Keratinocyte (primary cell): ENCODE measurements at regions not wholly inside any gene's neighbourhood (a gene's known extent, or its start where the extent isn't known, plus 50 kb on each side); places are given as distances from the start of the nearest gene placed in this dataset.

Source experiments
- DNase-seq: peaks from one replicate; pipeline ENCODE4 v3.0.0-alpha.2; 2011; ENCODE audit warnings: low read depth, missing footprints, low spot score
- FAIRE-seq: peaks from 2 replicates; lab custom pipeline; 2011; peaks lifted over from hg19 to GRCh38; lab: Jason Lieb, UNC
- H2AFZ ChIP-seq: 2 replicates; pipeline ENCODE4 v1.6.0; 2012; ENCODE audit warnings: low read length, control low read depth, inconsistent platforms; ENCODE audit not compliant: control insufficient read depth
- H3K27ac ChIP-seq: 2 replicates; pipeline ENCODE4 v1.5.1; 2011; ENCODE audit warnings: low read length; ENCODE audit not compliant: control insufficient read depth, insufficient read depth
- H3K27me3 ChIP-seq: 3 replicates; pipeline ENCODE4 v1.6.0; 2011; ENCODE audit warnings: low read length; ENCODE audit not compliant: control insufficient read depth, insufficient read depth; ENCODE audit errors: extremely low read depth
- H3K36me3 ChIP-seq, 2 experiments: 2 replicates in 1 of 2; 3 replicates in 1 of 2; pipeline ENCODE4 v1.5.1; 2011; ENCODE audit warnings: low read length in 2 of 2, mild to moderate bottlenecking in 1 of 2; ENCODE audit not compliant: control insufficient read depth in 2 of 2, insufficient read depth in 2 of 2; ENCODE audit errors: extremely low read depth in 1 of 2
- H3K4me1 ChIP-seq: 3 replicates; pipeline ENCODE4 v1.5.1; 2011; ENCODE audit warnings: low read length; ENCODE audit not compliant: control insufficient read depth, insufficient read depth; ENCODE audit errors: extremely low read depth
- H3K4me2 ChIP-seq: 3 replicates; pipeline ENCODE4 v1.6.0; 2011; ENCODE audit warnings: low read depth, low read length; ENCODE audit not compliant: control insufficient read depth, insufficient read depth; ENCODE audit errors: extremely low read depth
- H3K4me3 ChIP-seq, 3 experiments: fragments of 200-600 bp in 1 of 3; sonication (generic) in 1 of 3; 2 replicates in 2 of 3; 3 replicates in 1 of 3; pipeline ENCODE4 v1.5.1; 2011 to 2016; ENCODE audit warnings: low read length in 3 of 3, mild to moderate bottlenecking in 3 of 3, control low read depth in 2 of 3, inconsistent platforms in 1 of 3, low read depth in 1 of 3, mixed read lengths in 1 of 3, mixed run types in 1 of 3, moderate library complexity in 1 of 3; ENCODE audit not compliant: control insufficient read depth in 2 of 3, insufficient read depth in 2 of 3; ENCODE audit errors: extremely low read depth in 1 of 3
- H3K79me2 ChIP-seq: 2 replicates; pipeline ENCODE4 v1.6.0; 2012; ENCODE audit warnings: low read length; ENCODE audit not compliant: control insufficient read depth, insufficient read depth
- H3K9ac ChIP-seq: 3 replicates; pipeline ENCODE4 v1.6.0; 2011; ENCODE audit warnings: low read length; ENCODE audit not compliant: control insufficient read depth, insufficient read depth; ENCODE audit errors: extremely low read depth
- H3K9me1 ChIP-seq: 3 replicates; pipeline ENCODE4 v1.6.0; 2011; ENCODE audit warnings: low read length; ENCODE audit not compliant: control insufficient read depth, insufficient read depth; ENCODE audit errors: extremely low read depth
- H3K9me3 ChIP-seq: 2 replicates; pipeline ENCODE4 v1.5.1; 2012; ENCODE audit warnings: low read depth, low read length; ENCODE audit not compliant: control insufficient read depth
- H4K20me1 ChIP-seq: 3 replicates; pipeline ENCODE4 v1.6.0; 2011; ENCODE audit warnings: low read length; ENCODE audit not compliant: control insufficient read depth, insufficient read depth; ENCODE audit errors: extremely low read depth
- CTCF ChIP-seq, 3 experiments: IDR thresholded peaks in 1 of 3; conservative IDR thresholded peaks in 1 of 3; optimal IDR thresholded peaks in 1 of 3; 2 replicates in 2 of 3; 3 replicates in 1 of 3; pipeline versions ENCODE3 to v1.5.1; 2011; ENCODE audit warnings: low read length in 3 of 3, mild to moderate bottlenecking in 3 of 3, moderate library complexity in 2 of 3, control low read depth in 1 of 3, inconsistent platforms in 1 of 3; ENCODE audit not compliant: insufficient read depth in 2 of 3; ENCODE audit errors: extremely low read depth in 1 of 3
- EZH2 ChIP-seq: IDR thresholded peaks from one replicate; pipeline ENCODE4 v1.6.1; 2012; ENCODE audit warnings: inconsistent platforms, mild to moderate bottlenecking, low read length, moderate library complexity
- dilution Hi-C: fragments of 300-500 bp; cut with MboI; formaldehyde crosslinking; loops from one replicate; pipeline ENCODE4 v1.7.0; 2020; ENCODE audit warnings: low sequenced_read_pairs; ENCODE audit not compliant: extremely low pct_ligation_motif_present

DNA sequence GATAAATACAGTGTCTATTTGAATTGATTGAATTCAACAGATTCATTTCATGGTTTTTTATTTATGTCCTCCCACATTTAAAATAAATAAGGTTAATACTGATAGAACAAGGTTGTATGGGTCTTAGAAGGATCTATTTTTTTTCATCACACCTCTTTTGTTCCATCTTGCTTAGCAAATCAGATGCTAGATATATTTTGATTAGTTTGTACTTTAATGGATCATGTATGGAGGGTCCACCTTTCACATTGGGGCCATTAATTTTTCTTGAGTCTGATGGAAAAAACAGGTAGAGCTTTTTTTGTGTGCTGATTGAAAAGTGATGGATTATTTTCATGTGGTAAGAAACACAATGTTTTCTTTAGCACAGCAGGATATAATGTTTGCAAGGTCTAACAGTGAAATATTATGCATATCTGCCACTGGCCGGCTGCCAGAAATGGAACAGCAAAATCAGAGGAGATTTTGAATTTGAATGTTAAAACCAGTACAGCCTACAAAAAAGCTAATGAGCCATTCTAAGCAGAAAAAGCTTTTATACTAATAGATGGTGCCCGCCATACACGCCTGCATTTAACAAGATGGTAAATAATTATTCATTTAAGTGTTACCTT lies 188.1 kb upstream of the ETAA1 start:
- H3K9me3 ChIP-seq = no peaks in the 10 kb centered on the region
- H3K9ac ChIP-seq = no peak overlapping the region
- H3K79me2 ChIP-seq = no peaks in the 10 kb centered on the region
- FAIRE-seq = no peak
- no peak for TF ChIP-seq EZH2
- no peak for TF ChIP-seq CTCF (optimal IDR thresholded peaks at IDR 0.05 in 1 of 3, IDR thresholded peaks at IDR 0.05 in 1 of 3, conservative IDR thresholded peaks at IDR 0.05 in 1 of 3; ENCODE audit: extremely low read depth in 1 of 3, insufficient read depth in 2 of 3, low read length in 3 of 3)
- H3K36me3 ChIP-seq = no peaks in the 10 kb centered on the region
- H3K9me1 ChIP-seq = no peaks in the 10 kb centered on the region
- no peaks in the 10 kb centered on the region for H4K20me1 ChIP-seq
- no peak overlapping the region for H3K4me3 ChIP-seq
- no peak overlapping the region for H2AFZ ChIP-seq
- H3K4me2 ChIP-seq = no peak overlapping the region
- H3K27ac ChIP-seq = no peak overlapping the region
- dilution Hi-C loops = no loop called here
- no peaks in the 10 kb centered on the region for H3K4me1 ChIP-seq
- DNase-seq = no peak
- H3K27me3 ChIP-seq = no peaks in the 10 kb centered on the region

DNA sequence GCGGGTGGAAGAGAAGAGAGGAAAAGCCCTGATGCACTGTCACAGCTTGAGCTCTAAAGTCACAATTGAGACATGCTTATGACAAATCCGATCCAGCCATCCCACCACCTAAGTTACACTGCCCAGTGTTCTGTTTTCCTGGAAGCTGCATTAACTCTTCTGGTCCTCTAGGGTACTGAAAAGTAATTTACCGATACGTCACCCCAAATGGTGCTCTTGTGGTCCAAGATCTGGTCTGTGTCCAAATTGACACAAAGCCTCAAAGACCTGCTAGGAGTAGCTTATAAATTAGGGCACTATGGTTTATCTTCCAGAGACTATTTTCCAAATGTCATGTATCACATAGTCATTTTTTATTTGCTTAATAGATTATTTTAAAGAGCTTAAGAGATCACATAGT lies 186.7 kb upstream of the ETAA1 start:
- no peak for DNase-seq
- Histone ChIP-seq H4K20me1 (no peaks in the 10 kb centered on the region), H3K27me3 (no peaks in the 10 kb centered on the region), H3K4me1 (no peaks in the 10 kb centered on the region), H3K9ac (no peak overlapping the region), H3K27ac (no peak overlapping the region), H3K79me2 (no peaks in the 10 kb centered on the region), H3K4me3 (no peak overlapping the region), H3K9me1 (no peaks in the 10 kb centered on the region), H3K4me2 (no peak overlapping the region), H2AFZ (no peak overlapping the region), H3K36me3 (no peaks in the 10 kb centered on the region), H3K9me3 (no peaks in the 10 kb centered on the region)
- no peak for FAIRE-seq
- dilution Hi-C loops = no loop called here
- TF ChIP-seq CTCF (optimal IDR thresholded peaks at IDR 0.05 in 1 of 3, IDR thresholded peaks at IDR 0.05 in 1 of 3, conservative IDR thresholded peaks at IDR 0.05 in 1 of 3; ENCODE audit: extremely low read depth in 1 of 3, insufficient read depth in 2 of 3, low read length in 3 of 3) (no peak), EZH2 (no peak)
